ENCODE measurements at regions not wholly inside any gene's neighbourhood (a gene's known extent, or its start where the extent isn't known, plus 50 kb on each side); places are given as distances from the start of the nearest gene placed in this dataset.

- Mint-ChIP-seq H3K27ac (no peak overlapping the region), H3K9me3 (peaks cover 0 to 4% (median 0%) of the 10 kb centered on the region in 3 donors), H3K4me1 (no peaks in the 10 kb centered on the region), H3K36me3 (no peaks in the 10 kb centered on the region), H3K27me3 (no peaks in the 10 kb centered on the region), H3K4me3 (no peak overlapping the region)
- no peak for ATAC-seq (replicated peaks in 1 of 4)
- H3K27me3 ChIP-seq (replicated peaks in 1 of 2; ENCODE audit: control insufficient read depth in 2 of 2, extremely low read depth in 1 of 2, insufficient read depth in 2 of 2, low read length in 1 of 2) = no peaks in the 10 kb centered on the region
- H3K4me1 ChIP-seq (ENCODE audit: control insufficient read depth in 1 of 2, extremely low read depth in 1 of 2, insufficient read depth in 2 of 2, low read length in 2 of 2) = no peaks in the 10 kb centered on the region
- H3K4me3 ChIP-seq (ENCODE audit: control insufficient read depth in 1 of 2, extremely low read depth in 1 of 2, low read length in 1 of 2) = no peak overlapping the region
- POLR2A ChIA-PET = no interaction called here
- H3K9me3 ChIP-seq = no peaks in the 10 kb centered on the region
- CTCF ChIA-PET = no interaction called here
- H3K36me3 ChIP-seq (ENCODE audit: control insufficient read depth in 2 of 2, extremely low read depth in 1 of 2, insufficient read depth in 1 of 2, low read length in 1 of 2) = no peaks in the 10 kb centered on the region
- WGBS (ENCODE audit: insufficient coverage) = no CpG with 5 or more reads among the region's 2 CpGs
- H3K27ac ChIP-seq (ENCODE audit: low read length) = no peak overlapping the region
- DNase-seq = no peak
Measured at GRCh38 chr13:104594806-104595205, 1528.6 kb upstream of the SLC10A2 start.

- Mint-ChIP-seq H3K27ac (no peak overlapping the region), H3K4me1 (no peaks in the 10 kb centered on the region), H3K9me3 (peaks cover 0 to 4% (median 0%) of the 10 kb centered on the region in 3 donors), H3K4me3 (no peak overlapping the region), H3K36me3 (no peaks in the 10 kb centered on the region), H3K27me3 (no peaks in the 10 kb centered on the region)
- Histone ChIP-seq H3K4me3 (ENCODE audit: control insufficient read depth in 1 of 2, extremely low read depth in 1 of 2, low read length in 1 of 2) (no peak overlapping the region), H3K4me1 (ENCODE audit: control insufficient read depth in 1 of 2, extremely low read depth in 1 of 2, insufficient read depth in 2 of 2, low read length in 2 of 2) (no peaks in the 10 kb centered on the region), H3K27ac (ENCODE audit: low read length) (no peak overlapping the region), H3K9me3 (no peaks in the 10 kb centered on the region), H3K36me3 (ENCODE audit: control insufficient read depth in 2 of 2, extremely low read depth in 1 of 2, insufficient read depth in 1 of 2, low read length in 1 of 2) (no peaks in the 10 kb centered on the region), H3K27me3 (replicated peaks in 1 of 2; ENCODE audit: control insufficient read depth in 2 of 2, extremely low read depth in 1 of 2, insufficient read depth in 2 of 2, low read length in 1 of 2) (no peaks in the 10 kb centered on the region)
- DNase-seq (no peak), ATAC-seq (replicated peaks in 1 of 4) (no peak)
- ChIA-PET CTCF (interaction anchor here in 1 of 2 donors (0.6 kb wide), 1 partner anchor 768 kb away, joined by 3 read pairs; no protein-coding TSS in a partner anchor), POLR2A (no interaction called here)
- no CpG with 5 or more reads among the region's 2 CpGs for WGBS (ENCODE audit: insufficient coverage)
Measured at GRCh38 chr13:104593693-104594092, 1527.5 kb upstream of the SLC10A2 start.

DNA sequence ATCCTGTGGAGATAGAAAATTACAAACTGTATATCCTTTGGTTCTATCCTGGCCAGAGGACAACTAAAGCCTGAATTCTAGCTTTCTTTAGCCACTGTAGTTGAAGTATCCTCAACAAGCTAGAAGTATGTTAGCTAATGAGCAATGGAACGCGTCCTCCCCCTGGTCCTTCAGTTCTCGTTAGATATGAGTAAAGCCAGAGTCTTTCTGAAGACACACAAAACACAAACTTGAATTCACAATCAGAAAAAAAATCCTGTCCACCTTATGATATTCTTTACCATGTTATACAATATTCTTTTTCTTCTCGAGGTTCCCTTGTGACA lies 1527.0 kb upstream of the SLC10A2 start:
- H3K4me1 ChIP-seq (ENCODE audit: control insufficient read depth in 1 of 2, extremely low read depth in 1 of 2, insufficient read depth in 2 of 2, low read length in 2 of 2) = no peaks in the 10 kb centered on the region
- H3K9me3 Mint-ChIP-seq = peaks cover 0 to 4% (median 0%) of the 10 kb centered on the region in 3 donors
- no peaks in the 10 kb centered on the region for H3K27me3 Mint-ChIP-seq
- CTCF ChIA-PET = interaction anchor here in 1 of 2 donors (0.6 kb wide), 1 partner anchor 769 kb away, joined by 3 read pairs; no protein-coding TSS in a partner anchor
- H3K27ac ChIP-seq (ENCODE audit: low read length) = no peak overlapping the region
- no peaks in the 10 kb centered on the region for H3K36me3 ChIP-seq (ENCODE audit: control insufficient read depth in 2 of 2, extremely low read depth in 1 of 2, insufficient read depth in 1 of 2, low read length in 1 of 2)
- no peak overlapping the region for H3K27ac Mint-ChIP-seq
- H3K9me3 ChIP-seq = no peaks in the 10 kb centered on the region
- no peak overlapping the region for H3K4me3 Mint-ChIP-seq
- DNase-seq (no peak), ATAC-seq (replicated peaks in 1 of 4) (no peak)
- no peaks in the 10 kb centered on the region for H3K36me3 Mint-ChIP-seq
- no peak overlapping the region for H3K4me3 ChIP-seq (ENCODE audit: control insufficient read depth in 1 of 2, extremely low read depth in 1 of 2, low read length in 1 of 2)
- no peaks in the 10 kb centered on the region for H3K4me1 Mint-ChIP-seq
- H3K27me3 ChIP-seq (replicated peaks in 1 of 2; ENCODE audit: control insufficient read depth in 2 of 2, extremely low read depth in 1 of 2, insufficient read depth in 2 of 2, low read length in 1 of 2) = no peaks in the 10 kb centered on the region
- WGBS (ENCODE audit: insufficient coverage) = 77% methylated on average over 4 of the region's 4 CpGs
- POLR2A ChIA-PET = no interaction called here

DNA sequence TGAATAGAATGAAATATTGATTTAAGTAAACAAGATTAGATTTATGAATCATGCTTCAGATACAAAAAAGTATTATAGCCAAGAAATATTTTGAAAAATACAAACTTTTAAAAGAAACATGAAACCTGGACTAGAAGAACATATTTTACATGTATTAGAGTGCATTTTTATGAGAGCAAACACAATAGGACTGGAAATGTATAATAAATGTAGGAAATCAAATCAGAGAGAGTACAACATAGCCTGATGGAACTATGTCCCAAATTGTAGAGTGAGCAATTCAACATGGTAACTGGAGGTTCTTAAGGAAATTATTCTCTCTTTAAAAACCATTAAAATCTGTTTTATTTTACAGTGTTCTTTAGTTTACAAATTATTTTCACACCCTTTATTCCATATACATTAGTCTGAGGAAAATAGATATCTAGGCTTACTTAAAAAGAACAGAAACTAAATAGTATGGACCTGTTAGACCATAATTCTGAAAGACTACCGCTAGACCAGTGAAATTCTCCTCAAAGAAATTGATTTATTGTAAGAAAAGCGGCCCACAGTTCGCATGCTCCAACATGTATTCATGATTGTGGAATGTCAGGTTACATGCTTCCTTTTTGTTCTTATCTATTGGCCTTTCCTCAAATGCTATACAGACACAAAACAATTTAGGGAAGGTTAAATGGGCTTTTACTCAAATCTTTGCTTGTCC lies 1526.5 kb upstream of the SLC10A2 start:
- no CpG with 5 or more reads among the region's 3 CpGs for WGBS (ENCODE audit: insufficient coverage)
- POLR2A ChIA-PET = no interaction called here
- no peak overlapping the region for H3K27ac Mint-ChIP-seq

DNA sequence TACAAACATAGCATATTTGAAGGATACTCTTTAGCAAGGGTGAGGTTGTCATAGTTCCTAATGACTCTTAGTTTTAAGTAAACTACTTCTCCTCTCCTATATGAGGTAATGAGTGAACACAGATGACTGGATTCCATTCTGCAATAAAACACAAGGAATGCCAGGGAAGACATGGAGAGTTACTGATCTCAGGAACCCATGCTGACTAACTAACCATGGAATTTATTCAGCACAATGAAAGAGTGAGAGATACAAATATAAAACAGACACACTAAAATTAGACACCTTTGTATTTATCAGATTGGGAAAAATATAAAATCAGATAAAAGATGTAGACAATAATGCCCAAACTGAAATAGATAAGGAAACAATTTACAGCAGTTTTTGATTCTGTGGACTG lies 1525.9 kb upstream of the SLC10A2 start:
- ATAC-seq (replicated peaks in 1 of 4) (no peak), DNase-seq (no peak)
- Mint-ChIP-seq H3K9me3 (peaks cover 4% of the 10 kb centered on the region in 3 donors), H3K27me3 (no peaks in the 10 kb centered on the region), H3K4me1 (no peaks in the 10 kb centered on the region), H3K36me3 (no peaks in the 10 kb centered on the region), H3K27ac (no peak overlapping the region), H3K4me3 (no peak overlapping the region)
- H3K4me3 ChIP-seq (ENCODE audit: control insufficient read depth in 1 of 2, extremely low read depth in 1 of 2, low read length in 1 of 2) = no peak overlapping the region
- H3K4me1 ChIP-seq (ENCODE audit: control insufficient read depth in 1 of 2, extremely low read depth in 1 of 2, insufficient read depth in 2 of 2, low read length in 2 of 2) = no peaks in the 10 kb centered on the region
- no peak overlapping the region for H3K27ac ChIP-seq (ENCODE audit: low read length)
- no peaks in the 10 kb centered on the region for H3K9me3 ChIP-seq
- ChIA-PET POLR2A (no interaction called here), CTCF (no interaction called here)
- H3K27me3 ChIP-seq (replicated peaks in 1 of 2; ENCODE audit: control insufficient read depth in 2 of 2, extremely low read depth in 1 of 2, insufficient read depth in 2 of 2, low read length in 1 of 2) = no peaks in the 10 kb centered on the region
- H3K36me3 ChIP-seq (ENCODE audit: control insufficient read depth in 2 of 2, extremely low read depth in 1 of 2, insufficient read depth in 1 of 2, low read length in 1 of 2) = no peaks in the 10 kb centered on the region

More for the DNA sequence above, 1526.5 kb upstream of the SLC10A2 start:
- no peak overlapping the region for H3K4me3 ChIP-seq (ENCODE audit: control insufficient read depth in 1 of 2, extremely low read depth in 1 of 2, low read length in 1 of 2)
- no peaks in the 10 kb centered on the region for H3K9me3 ChIP-seq
- no peak for ATAC-seq (replicated peaks in 1 of 4)
- no peak for DNase-seq
- CTCF ChIA-PET = no interaction called here
- no peaks in the 10 kb centered on the region for H3K4me1 Mint-ChIP-seq
- no peaks in the 10 kb centered on the region for H3K36me3 ChIP-seq (ENCODE audit: control insufficient read depth in 2 of 2, extremely low read depth in 1 of 2, insufficient read depth in 1 of 2, low read length in 1 of 2)
- H3K4me3 Mint-ChIP-seq = no peak overlapping the region
- no peaks in the 10 kb centered on the region for H3K27me3 Mint-ChIP-seq
- H3K27me3 ChIP-seq (replicated peaks in 1 of 2; ENCODE audit: control insufficient read depth in 2 of 2, extremely low read depth in 1 of 2, insufficient read depth in 2 of 2, low read length in 1 of 2) = no peaks in the 10 kb centered on the region
- H3K36me3 Mint-ChIP-seq = no peaks in the 10 kb centered on the region
- peaks cover 0 to 4% (median 0%) of the 10 kb centered on the region in 3 donors for H3K9me3 Mint-ChIP-seq
- no peaks in the 10 kb centered on the region for H3K4me1 ChIP-seq (ENCODE audit: control insufficient read depth in 1 of 2, extremely low read depth in 1 of 2, insufficient read depth in 2 of 2, low read length in 2 of 2)
- no peak overlapping the region for H3K27ac ChIP-seq (ENCODE audit: low read length)

- CTCF ChIA-PET = no interaction called here
- POLR2A ChIA-PET = no interaction called here
- no peak for ATAC-seq (replicated peaks in 1 of 4)
- Histone ChIP-seq H3K27ac (ENCODE audit: low read length) (no peak overlapping the region), H3K4me3 (ENCODE audit: control insufficient read depth in 1 of 2, extremely low read depth in 1 of 2, low read length in 1 of 2) (no peak overlapping the region), H3K4me1 (ENCODE audit: control insufficient read depth in 1 of 2, extremely low read depth in 1 of 2, insufficient read depth in 2 of 2, low read length in 2 of 2) (no peaks in the 10 kb centered on the region), H3K36me3 (ENCODE audit: control insufficient read depth in 2 of 2, extremely low read depth in 1 of 2, insufficient read depth in 1 of 2, low read length in 1 of 2) (no peaks in the 10 kb centered on the region), H3K27me3 (replicated peaks in 1 of 2; ENCODE audit: control insufficient read depth in 2 of 2, extremely low read depth in 1 of 2, insufficient read depth in 2 of 2, low read length in 1 of 2) (no peaks in the 10 kb centered on the region), H3K9me3 (no peaks in the 10 kb centered on the region)
- H3K4me1 Mint-ChIP-seq = no peaks in the 10 kb centered on the region
- H3K36me3 Mint-ChIP-seq = no peaks in the 10 kb centered on the region
- no peaks in the 10 kb centered on the region for H3K27me3 Mint-ChIP-seq
- no peak overlapping the region for H3K27ac Mint-ChIP-seq
- DNase-seq = no peak
- peaks cover 3 to 14% (median 5%) of the 10 kb centered on the region in 3 donors for H3K9me3 Mint-ChIP-seq
- no peak overlapping the region for H3K4me3 Mint-ChIP-seq
- WGBS (ENCODE audit: insufficient coverage) = 91% methylated on average over 4 of the region's 11 CpGs
Measured at GRCh38 chr13:104586051-104586746, 1520.0 kb upstream of the SLC10A2 start.
